GM10266 (cell line): ENCODE measurements at regions not wholly inside any gene's neighbourhood (a gene's known extent, or its start where the extent isn't known, plus 50 kb on each side); places are given as distances from the start of the nearest gene placed in this dataset.

Source experiments
- DNase-seq: peaks from one replicate; pipeline ENCODE4 v3.0.0; 2012; ENCODE audit errors: extremely low spot score
- TF ChIP-seq, protein P1 (sequence below): IDR thresholded peaks from 2 replicates; pipeline ENCODE4 v1.5.1; 2012; ENCODE audit warnings: mild to moderate bottlenecking, low read depth; ENCODE audit not compliant: control insufficient read depth, insufficient read depth; ENCODE audit errors: missing control alignments

DNA sequence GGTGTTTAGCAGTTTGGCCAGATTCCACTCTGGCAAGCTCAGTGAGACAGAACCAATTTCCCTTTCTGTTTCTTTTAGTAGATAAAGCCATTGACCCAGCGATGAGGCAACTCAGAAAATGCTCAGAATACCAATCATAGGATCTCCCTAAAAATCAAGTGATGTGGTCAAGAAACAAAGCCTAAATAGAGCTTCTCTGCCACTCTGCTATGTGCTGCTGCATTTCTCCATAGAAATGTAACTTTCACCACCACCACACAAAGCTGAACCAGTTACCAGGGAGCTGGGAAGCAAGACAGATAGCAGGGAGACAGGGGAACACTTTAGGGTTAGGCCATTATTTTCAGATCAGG lies 109.8 kb downstream of the RPL22L1 start:
- TF ChIP-seq, protein P1, sequence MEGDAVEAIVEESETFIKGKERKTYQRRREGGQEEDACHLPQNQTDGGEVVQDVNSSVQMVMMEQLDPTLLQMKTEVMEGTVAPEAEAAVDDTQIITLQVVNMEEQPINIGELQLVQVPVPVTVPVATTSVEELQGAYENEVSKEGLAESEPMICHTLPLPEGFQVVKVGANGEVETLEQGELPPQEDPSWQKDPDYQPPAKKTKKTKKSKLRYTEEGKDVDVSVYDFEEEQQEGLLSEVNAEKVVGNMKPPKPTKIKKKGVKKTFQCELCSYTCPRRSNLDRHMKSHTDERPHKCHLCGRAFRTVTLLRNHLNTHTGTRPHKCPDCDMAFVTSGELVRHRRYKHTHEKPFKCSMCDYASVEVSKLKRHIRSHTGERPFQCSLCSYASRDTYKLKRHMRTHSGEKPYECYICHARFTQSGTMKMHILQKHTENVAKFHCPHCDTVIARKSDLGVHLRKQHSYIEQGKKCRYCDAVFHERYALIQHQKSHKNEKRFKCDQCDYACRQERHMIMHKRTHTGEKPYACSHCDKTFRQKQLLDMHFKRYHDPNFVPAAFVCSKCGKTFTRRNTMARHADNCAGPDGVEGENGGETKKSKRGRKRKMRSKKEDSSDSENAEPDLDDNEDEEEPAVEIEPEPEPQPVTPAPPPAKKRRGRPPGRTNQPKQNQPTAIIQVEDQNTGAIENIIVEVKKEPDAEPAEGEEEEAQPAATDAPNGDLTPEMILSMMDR: no peak
- no peak for DNase-seq

DNA sequence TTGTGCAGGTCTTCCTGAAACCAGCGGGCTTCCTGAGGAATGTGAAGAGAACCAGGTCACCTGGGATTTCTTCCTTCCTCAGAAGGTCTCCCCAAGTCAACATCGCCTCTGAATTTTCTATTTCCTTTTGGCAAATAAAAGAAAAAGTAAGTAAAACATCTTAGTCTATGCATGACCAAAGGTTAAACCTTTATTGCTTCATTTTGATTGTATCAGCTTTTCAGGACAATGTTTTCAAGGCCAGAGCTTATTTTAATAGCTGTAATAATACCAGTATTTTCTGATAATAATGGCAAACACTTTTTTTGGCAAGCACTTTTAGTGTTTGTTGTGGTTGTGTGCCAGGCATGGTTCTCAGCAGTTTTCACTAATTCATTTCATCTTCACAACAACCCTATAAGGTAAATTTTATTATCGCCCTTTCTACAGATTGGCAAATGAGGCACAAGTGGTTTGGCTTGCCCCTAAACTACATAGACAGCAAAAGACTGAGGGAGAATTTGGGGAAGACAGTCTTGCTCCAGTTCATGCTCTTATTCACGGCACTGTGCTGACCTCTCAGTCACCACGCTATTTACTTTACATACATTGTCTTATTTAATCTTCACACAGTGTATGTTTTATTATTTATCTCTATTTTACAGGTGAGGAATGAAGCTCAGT lies 110.4 kb downstream of the RPL22L1 start:
- no peak for DNase-seq
- TF ChIP-seq, protein P1: no peak

DNA sequence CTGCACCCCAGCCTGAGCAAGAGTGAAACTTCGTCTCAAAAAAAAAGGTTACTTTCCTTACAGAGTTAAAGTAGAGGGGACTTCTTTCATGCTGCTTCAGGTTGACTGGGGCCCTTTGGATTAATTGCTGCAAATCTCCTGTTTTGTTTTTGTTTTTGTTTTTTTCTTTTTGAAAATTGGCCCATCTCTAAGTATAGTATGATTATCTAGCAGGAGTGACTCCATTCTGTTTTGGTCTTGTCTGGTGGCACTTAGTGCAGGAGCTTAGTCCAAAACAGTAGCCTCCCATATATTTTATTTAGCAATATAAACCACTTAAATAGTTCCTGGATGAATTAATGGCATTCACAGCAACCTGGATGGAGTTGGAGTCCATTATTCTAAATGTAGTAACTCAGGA lies 113.0 kb downstream of the RPL22L1 start:
- DNase-seq: no peak
- TF ChIP-seq, protein P1: no peak

DNA sequence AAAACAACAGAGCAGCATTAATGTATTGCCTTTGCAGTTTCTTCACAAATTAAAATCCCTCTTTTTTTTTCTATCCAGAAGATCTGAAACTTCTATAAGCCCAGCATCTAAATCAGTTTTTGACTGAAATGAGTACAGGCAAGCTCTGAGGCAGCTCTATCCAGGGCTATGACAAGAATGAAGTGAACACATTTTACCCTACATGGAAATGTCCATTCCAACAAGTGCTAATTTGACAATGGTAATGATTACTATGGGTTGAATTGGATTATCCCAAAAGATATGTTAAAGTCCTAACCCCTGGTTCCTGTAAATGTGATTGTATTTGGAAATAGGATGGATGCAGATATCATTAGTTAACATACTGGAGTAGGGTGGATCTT lies 115.7 kb downstream of the RPL22L1 start:
- no peak for DNase-seq
- TF ChIP-seq, protein P1: no peak

DNA sequence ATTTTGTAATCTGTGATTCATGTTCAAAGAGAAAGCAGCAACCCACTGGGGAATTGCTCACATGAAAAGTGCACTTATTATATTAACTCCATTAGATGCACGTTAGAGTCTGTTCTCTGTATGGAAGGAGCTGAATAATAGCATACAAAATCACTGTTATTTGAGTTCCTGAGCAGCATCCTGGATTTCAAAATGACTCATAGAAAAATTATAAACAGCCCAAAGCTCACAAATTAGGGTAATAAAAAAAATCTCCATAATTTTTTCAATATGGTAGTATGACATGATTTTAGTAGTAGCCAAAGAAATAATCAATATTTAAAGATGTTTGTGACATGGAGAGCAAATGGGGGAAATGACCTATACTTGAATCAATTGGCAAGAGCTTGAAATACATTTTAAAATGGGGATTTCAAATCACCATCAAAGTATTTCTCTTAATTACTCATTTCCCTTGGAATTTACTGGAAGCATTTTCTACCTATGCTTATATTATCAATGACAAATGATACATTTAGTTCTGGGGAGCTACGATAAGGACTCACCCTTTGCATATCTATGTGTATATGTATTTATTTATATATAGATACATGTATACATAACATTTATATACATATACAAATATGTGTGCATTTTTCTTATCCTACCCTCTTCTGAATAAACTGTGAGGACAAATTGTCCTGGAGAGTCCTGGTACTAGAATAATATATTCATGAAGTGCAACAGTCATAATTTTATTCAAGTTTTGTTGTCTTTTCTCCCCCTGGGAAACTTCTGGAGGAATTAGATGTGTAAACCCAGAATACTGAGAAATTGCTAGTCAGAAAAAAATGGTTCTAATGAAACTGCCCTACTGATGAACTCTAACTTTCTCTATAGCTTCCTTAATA lies 116.3 kb downstream of the RPL22L1 start:
- TF ChIP-seq, protein P1: no peak
- DNase-seq: no peak

DNA sequence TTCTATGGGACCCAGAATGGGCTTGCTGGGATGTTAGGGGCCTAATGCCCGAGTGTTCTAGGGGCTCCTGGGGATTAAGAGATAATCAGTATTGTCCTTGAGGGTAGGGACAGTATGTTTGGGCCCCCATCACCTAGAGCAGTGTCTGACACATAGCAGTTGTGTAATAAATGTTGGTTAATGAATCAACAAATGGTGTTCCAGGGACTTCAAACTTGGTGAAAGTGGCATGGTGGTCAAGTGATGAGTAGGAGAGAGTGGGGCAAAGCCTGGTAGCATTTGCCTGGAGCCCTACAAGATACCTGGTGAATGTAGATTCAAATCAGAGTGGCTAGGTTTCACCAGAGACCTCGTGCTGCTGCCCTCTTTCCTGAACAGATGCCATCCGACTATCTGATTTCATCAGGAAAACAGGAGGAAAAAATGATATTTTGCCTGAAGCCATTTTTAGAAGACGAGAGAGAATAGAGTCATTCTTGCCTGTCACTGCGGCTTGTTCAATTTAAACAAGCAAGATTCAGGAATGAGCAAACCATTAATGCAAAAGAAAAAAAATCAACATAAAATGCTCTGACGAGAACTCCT lies 117.3 kb downstream of the RPL22L1 start:
- TF ChIP-seq, protein P1: no peak
- no peak for DNase-seq

DNA sequence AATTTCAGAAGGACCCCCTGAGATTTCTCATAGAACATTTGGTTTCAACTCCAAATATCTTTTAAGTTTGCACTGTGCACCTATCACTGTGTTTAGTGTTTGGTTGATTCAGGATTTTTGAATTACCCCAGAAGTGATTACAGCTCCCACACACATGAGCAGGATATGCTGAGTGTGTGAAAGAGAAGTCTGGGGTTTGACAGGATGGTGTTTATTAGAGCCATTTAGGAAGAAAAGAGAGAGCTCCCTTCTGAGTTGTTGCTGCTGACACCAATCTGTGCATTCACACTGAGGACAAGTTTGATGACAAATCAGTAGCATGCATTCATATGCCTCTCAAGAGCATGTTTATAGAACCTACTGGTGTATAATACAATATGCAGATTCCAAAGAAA lies 118.1 kb downstream of the RPL22L1 start:
- no peak for DNase-seq
- TF ChIP-seq, protein P1: no peak
